Prostate gland (tissue), 2 donors: ENCODE measurements at regions not wholly inside any gene's neighbourhood (a gene's known extent, or its start where the extent isn't known, plus 50 kb on each side); places are given as distances from the start of the nearest gene placed in this dataset.

Experiments
- CTCF ChIP-seq, 4 experiments: fragments of 200-600 bp in 2 of 4; fragments of 450-650 bp in 2 of 4; sonication (generic) in 2 of 4; IDR thresholded peaks; 1 replicate in 3 of 4; 2 replicates in 1 of 4; pipeline ENCODE4 v1.5.1; 2016 to 2019; ENCODE audit warnings: antibody characterized with exemption in 4 of 4, mild to moderate bottlenecking in 2 of 4, moderate library complexity in 2 of 4
- POLR2A ChIP-seq: fragments of 450-650 bp; IDR thresholded peaks from one replicate; pipeline ENCODE4 v1.6.1; 2016; ENCODE audit warnings: antibody characterized with exemption, mild to moderate bottlenecking

GRCh38 chr7:145959981-145960380 lies 156.6 kb upstream of the CNTNAP2 start:
- TF ChIP-seq CTCF (IDR thresholded peaks at IDR 0.05) (no peak), POLR2A (no peak)
